ENCODE measurements at regions not wholly inside any gene's neighbourhood (a gene's known extent, or its start where the extent isn't known, plus 50 kb on each side); places are given as distances from the start of the nearest gene placed in this dataset.

DNA sequence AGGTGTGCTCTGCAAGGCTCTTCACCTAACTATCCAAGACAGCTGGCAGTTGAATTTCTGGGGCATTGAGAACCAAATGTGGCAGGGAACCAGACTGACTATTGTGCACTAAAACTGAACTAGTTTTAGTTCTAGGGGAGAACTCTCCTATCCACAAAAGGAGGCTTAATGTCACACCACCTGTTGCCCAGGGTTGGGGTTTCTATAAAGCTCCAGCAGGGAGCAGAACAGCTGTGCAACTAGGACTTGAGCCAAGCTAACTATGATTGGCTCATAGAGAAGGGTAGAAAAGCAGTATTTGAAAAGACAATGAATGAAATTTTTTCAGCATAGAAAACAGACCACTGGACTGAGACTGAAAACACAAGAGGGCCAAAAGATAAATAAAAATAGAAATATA is 53.3 kb upstream of the FGGY start:
- DNase-seq (ENCODE audit: low read depth in 2 of 2) = no peak

DNA sequence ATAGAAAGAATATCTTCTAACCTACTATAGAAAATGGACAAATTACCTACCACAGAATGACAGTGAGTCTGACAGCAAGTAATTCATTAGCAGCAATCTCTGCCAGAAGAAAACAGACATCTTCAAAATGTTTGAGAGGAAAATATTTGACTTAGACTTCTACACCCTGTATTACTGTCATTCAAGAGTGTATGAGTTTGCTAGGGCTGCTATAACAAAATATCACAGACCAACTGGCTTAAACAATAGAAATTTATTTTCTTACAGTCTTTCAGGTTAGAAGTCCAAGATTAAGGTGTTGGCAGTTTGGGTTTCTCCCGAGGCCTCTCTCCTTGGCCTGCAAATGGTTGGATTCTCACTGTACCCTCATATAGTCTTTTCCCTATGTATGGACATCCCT is 52.9 kb upstream of the FGGY start:
- DNase-seq (ENCODE audit: low read depth in 2 of 2) = no peak

DNA sequence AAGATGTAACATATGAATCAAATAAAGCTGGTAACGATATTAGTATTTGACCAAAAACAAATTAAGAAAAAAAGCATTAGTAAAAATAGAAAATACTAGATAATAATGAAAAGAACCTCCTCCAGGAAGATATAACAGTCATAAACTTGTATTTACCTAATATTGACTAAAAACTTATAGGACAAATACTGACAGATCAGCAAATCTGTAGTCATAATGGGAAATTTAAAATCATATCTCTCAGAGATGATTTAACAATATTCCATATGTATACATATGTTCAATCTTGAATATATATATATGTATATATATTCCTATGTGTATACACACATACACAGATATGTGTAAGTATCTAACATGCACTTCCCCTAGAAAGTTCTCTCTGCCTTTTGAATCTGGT is 52.0 kb upstream of the FGGY start:
- no peak for DNase-seq (ENCODE audit: low read depth in 2 of 2)
